Ishikawa (cell line): ENCODE measurements at regions not wholly inside any gene's neighbourhood (a gene's known extent, or its start where the extent isn't known, plus 50 kb on each side); places are given as distances from the start of the nearest gene placed in this dataset.

Experiments
- CEBPB ChIP-seq: IDR thresholded peaks from 2 replicates; pipeline ENCODE4 v1.6.1; 2012
- CREB1 ChIP-seq: IDR thresholded peaks from 2 replicates; pipeline ENCODE4 v1.6.1; 2012; ENCODE audit warnings: low read depth
- EGR1 ChIP-seq: IDR thresholded peaks from 2 replicates; pipeline ENCODE4 v1.6.1; 2012
- EP300 ChIP-seq: IDR thresholded peaks from 2 replicates; pipeline ENCODE4 v1.6.1; 2012; ENCODE audit warnings: borderline replicate concordance
- FOXM1 ChIP-seq: IDR thresholded peaks from 2 replicates; pipeline ENCODE4 v1.6.1; 2012; ENCODE audit warnings: low read depth, borderline replicate concordance
- NFIC ChIP-seq: IDR thresholded peaks from 2 replicates; pipeline ENCODE4 v1.6.1; 2012
- RAD21 ChIP-seq: IDR thresholded peaks from 2 replicates; pipeline ENCODE4 v1.6.1; 2012; ENCODE audit warnings: low read depth
- TAF1 ChIP-seq: IDR thresholded peaks from 2 replicates; pipeline ENCODE4 v1.6.1; 2012; ENCODE audit warnings: low read depth, mild to moderate bottlenecking
- TCF12 ChIP-seq: IDR thresholded peaks from 2 replicates; pipeline ENCODE4 v1.6.1; 2012; ENCODE audit warnings: low read depth
- TEAD4 ChIP-seq: IDR thresholded peaks from 2 replicates; pipeline ENCODE4 v1.6.1; 2012
- YY1 ChIP-seq: IDR thresholded peaks from 2 replicates; pipeline ENCODE4 v1.6.1; 2012; ENCODE audit warnings: low read depth
- ZBTB7A ChIP-seq: IDR thresholded peaks from 2 replicates; pipeline ENCODE4 v1.6.1; 2012; ENCODE audit warnings: low read depth
- TF ChIP-seq, protein P1 (sequence below): IDR thresholded peaks from 2 replicates; pipeline ENCODE4 v1.6.1; 2012
- TF ChIP-seq, protein P2 (sequence below): IDR thresholded peaks from 2 replicates; pipeline ENCODE4 v1.6.1; 2012
- TF ChIP-seq, protein P3 (sequence below): IDR thresholded peaks from 2 replicates; pipeline ENCODE4 v1.6.1; 2012; ENCODE audit warnings: low read depth, mild to moderate bottlenecking

DNA sequence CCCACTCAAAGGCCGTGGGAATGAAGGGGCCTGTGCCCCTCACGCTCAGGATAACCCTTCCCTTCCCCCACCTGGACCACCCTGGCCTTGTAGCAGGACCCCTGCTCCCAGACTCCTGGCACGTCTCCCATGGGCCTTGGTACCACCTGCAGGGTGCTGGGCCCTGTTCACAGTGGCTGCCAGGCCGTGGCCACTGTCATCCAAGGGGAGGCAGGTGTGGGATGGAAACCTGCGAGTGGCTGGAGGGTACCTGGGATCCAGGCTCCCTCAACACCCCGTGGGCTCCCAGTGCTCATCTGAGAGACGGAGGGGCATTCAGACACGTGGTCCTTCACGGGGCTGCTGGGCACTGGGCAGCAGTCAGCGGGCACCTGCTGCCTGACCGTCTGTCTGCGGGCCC lies 75.6 kb upstream of the CIBAR2 start:
- TF ChIP-seq, protein P1, sequence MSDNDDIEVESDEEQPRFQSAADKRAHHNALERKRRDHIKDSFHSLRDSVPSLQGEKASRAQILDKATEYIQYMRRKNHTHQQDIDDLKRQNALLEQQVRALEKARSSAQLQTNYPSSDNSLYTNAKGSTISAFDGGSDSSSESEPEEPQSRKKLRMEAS: no peak
- no peak for TF ChIP-seq TEAD4
- no peak for TF ChIP-seq NFIC
- TF ChIP-seq EP300: no peak
- TF ChIP-seq, protein P2, sequence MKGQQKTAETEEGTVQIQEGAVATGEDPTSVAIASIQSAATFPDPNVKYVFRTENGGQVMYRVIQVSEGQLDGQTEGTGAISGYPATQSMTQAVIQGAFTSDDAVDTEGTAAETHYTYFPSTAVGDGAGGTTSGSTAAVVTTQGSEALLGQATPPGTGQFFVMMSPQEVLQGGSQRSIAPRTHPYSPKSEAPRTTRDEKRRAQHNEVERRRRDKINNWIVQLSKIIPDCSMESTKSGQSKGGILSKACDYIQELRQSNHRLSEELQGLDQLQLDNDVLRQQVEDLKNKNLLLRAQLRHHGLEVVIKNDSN: no peak
- TF ChIP-seq FOXM1: no peak
- TF ChIP-seq TCF12: no peak
- TF ChIP-seq YY1: no peak
- TF ChIP-seq RAD21: no peak
- no peak for TF ChIP-seq ZBTB7A
- TF ChIP-seq, protein P3, sequence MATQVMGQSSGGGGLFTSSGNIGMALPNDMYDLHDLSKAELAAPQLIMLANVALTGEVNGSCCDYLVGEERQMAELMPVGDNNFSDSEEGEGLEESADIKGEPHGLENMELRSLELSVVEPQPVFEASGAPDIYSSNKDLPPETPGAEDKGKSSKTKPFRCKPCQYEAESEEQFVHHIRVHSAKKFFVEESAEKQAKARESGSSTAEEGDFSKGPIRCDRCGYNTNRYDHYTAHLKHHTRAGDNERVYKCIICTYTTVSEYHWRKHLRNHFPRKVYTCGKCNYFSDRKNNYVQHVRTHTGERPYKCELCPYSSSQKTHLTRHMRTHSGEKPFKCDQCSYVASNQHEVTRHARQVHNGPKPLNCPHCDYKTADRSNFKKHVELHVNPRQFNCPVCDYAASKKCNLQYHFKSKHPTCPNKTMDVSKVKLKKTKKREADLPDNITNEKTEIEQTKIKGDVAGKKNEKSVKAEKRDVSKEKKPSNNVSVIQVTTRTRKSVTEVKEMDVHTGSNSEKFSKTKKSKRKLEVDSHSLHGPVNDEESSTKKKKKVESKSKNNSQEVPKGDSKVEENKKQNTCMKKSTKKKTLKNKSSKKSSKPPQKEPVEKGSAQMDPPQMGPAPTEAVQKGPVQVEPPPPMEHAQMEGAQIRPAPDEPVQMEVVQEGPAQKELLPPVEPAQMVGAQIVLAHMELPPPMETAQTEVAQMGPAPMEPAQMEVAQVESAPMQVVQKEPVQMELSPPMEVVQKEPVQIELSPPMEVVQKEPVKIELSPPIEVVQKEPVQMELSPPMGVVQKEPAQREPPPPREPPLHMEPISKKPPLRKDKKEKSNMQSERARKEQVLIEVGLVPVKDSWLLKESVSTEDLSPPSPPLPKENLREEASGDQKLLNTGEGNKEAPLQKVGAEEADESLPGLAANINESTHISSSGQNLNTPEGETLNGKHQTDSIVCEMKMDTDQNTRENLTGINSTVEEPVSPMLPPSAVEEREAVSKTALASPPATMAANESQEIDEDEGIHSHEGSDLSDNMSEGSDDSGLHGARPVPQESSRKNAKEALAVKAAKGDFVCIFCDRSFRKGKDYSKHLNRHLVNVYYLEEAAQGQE: no peak
- no peak for TF ChIP-seq TAF1
- TF ChIP-seq CEBPB: no peak
- TF ChIP-seq EGR1: no peak
- no peak for TF ChIP-seq CREB1

DNA sequence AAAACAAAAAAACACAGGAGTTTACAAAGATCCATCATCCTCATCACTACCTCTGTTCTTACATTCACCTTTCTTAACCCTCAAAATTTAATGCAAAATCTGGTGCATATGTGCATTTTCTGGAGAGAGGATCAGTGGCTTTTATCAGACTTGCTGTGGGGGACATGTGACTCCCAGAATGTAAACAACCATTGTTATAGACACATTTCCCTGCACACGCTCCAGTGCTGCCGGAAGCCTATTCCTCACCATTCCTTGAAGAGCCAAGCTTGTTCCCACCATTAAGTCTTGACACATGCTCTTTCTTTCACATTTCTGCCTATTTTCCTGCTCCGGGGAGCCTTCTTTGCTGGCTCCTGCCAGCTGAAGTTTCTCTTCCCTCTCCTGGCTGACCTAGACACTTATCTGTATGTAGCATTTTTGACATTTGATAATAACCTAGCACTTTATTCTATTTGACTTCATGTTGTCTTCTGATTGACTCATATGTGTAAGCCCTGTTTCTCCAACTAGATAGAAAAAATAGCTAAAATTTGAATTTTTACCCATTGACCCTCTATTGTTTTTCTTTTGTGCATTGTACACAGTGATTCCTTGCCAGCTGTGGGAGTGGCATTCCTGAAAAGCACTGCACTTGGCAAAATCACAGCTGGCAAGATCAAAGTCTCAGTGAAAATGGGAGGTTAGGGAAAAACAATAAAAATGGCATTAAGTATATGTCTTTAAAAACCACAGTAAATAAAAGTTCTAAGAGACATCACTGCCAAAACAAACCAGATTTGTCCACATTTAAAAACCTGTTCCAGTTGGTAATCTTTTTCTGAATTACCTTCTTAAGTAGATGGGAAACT lies 76.8 kb upstream of the CIBAR2 start:
- TF ChIP-seq, protein P2: peak; percentile 78
- no peak for TF ChIP-seq EGR1
- TF ChIP-seq, protein P1: peak; percentile 44; the same call in 1 of the 2 replicates
- TF ChIP-seq TEAD4: peak; percentile 50; the same call in 1 of the 2 replicates
- TF ChIP-seq TAF1: no peak
- no peak for TF ChIP-seq FOXM1
- no peak for TF ChIP-seq CREB1
- TF ChIP-seq YY1: no peak
- no peak for TF ChIP-seq EP300
- TF ChIP-seq, protein P3: no peak
- no peak for TF ChIP-seq RAD21
- no peak for TF ChIP-seq ZBTB7A
- TF ChIP-seq CEBPB: no peak
- TF ChIP-seq TCF12: peak; percentile 36; the same call in 1 of the 2 replicates
- peak; percentile 87 for TF ChIP-seq NFIC

DNA sequence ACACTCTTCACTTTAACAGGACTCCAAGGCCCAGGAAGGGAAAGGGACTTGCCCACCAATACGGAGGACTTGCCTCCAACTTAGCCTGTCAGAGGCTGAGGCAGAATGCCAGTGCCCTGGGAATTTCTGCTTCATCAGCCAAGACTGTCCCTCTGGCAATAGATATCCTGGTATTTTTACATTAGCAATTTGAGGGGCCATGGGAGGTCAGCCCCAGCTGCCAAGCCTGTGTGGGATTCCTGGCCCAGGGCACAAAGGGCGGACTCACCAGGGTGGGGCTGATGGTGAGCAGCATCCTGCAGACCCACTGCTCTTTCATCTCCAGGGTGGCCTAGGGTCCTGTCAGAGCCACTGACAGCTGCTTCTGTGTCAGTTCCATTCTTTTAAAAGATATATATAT lies 78.3 kb upstream of the CIBAR2 start:
- TF ChIP-seq NFIC (0 out of 2 replicates have a peak, but pooled peaks have one; percentile 22), EP300 (no peak), CEBPB (no peak)

DNA sequence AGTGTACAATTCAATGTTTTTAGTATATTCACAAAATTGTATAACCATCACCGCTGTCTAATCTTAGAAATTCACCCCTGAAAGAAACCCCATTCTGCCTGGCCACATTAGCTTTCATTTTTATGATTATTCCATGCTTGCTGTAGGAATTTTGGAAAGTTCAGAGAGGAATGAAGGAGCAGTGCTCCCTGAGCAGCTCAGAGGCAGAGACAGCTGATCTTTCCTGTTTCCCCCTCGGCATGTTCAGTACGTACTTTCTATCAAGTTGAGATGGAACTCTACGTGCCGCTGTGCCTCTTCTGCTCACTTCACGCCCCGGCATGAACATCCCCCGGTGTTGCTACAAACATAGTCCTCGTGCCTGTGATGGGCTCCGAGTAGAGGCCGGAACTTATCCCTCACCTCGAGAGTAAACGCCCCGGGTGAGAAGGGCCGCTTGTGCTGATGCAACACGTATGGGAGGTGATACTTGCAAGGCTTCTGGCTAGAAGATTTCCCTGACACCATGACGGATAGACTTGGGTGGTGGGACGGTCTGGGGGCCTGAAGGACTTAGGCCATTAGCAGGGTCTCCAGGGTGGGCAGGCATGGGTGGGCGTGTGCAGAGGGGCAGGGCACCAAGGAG lies 79.2 kb upstream of the CIBAR2 start:
- TF ChIP-seq NFIC (no peak), TCF12 (no peak), EGR1 (no peak), FOXM1 (no peak), RAD21 (no peak)
- TF ChIP-seq, protein P2: no peak

DNA sequence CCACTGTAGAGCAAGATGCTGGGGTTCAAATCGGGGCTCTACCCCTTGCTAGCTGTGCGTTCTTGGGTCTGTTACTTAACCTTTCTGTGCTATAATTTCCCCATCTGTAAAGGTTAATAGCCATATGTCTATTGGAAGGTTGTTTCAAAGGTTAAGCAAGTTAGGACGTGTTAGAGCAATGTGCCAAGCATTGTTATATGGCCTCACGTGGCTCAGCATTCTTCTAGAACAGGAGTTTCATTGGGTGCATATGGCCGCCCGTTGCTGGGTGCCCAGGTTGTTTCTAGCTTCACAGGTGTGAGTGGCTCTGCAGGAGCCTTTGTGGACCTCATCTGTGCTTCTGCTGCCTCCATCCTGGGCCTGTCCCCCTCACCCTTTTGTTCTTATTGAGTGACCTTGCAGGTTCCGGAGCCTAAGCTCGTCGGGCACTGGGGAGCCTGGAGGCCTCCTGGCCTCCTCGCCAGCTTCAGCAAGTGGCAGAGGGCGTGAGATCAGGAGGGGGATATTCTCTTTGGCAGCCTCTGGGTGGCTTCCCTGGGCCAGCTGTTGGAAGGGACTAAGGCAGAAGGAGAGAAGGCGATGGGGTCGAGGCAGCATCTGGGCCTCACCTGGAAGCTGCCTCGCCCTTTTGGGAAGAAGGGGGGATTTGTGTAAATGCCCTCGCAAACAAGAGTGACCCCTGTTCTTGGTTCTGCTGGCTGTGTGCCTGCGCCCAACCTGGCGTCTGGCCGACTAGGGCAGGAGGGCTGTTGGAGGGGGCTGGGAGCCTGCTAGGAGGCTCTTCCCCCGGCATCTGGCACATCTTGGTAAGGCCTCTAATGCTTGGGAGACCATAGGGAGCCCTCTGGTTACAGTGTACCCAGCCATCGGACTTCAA lies 80.2 kb upstream of the CIBAR2 start:
- TF ChIP-seq NFIC (no peak), YY1 (no peak), CEBPB (no peak), EGR1 (no peak)
- TF ChIP-seq, protein P3: no peak
